DND-41 (cell line): ENCODE measurements at regions not wholly inside any gene's neighbourhood (a gene's known extent, or its start where the extent isn't known, plus 50 kb on each side); places are given as distances from the start of the nearest gene placed in this dataset.

Source experiments
- ATAC-seq: fragments of 200-7000 bp; cut with Tn5 transposase; 3 replicates; pipeline ENCODE4 v1.9.1; 2021; ENCODE audit warnings: low read depth; ENCODE audit not compliant: insufficient read depth
- DNase-seq: peaks from one replicate; pipeline ENCODE4 v3.0.0-alpha.2; 2020
- H2AFZ ChIP-seq: 2 replicates; pipeline ENCODE4 v1.6.0; 2012; ENCODE audit warnings: low read depth, low read length
- H3K27ac ChIP-seq: 2 replicates; pipeline ENCODE4 v1.5.1; 2012; ENCODE audit warnings: low read length, inconsistent platforms
- H3K27me3 ChIP-seq: fragments of 200-600 bp; sonication (generic); 2 replicates; pipeline ENCODE4 v1.6.0; 2012; ENCODE audit warnings: low read length, mild to moderate bottlenecking, inconsistent platforms; ENCODE audit not compliant: insufficient read depth, poor library complexity
- H3K36me3 ChIP-seq: 2 replicates; pipeline ENCODE4 v1.5.1; 2012; ENCODE audit warnings: low read length, inconsistent platforms; ENCODE audit not compliant: insufficient read depth
- H3K4me1 ChIP-seq: 2 replicates; pipeline ENCODE4 v1.5.1; 2012; ENCODE audit warnings: mild to moderate bottlenecking, low read length; ENCODE audit not compliant: insufficient read depth
- H3K4me2 ChIP-seq: 2 replicates; pipeline ENCODE4 v1.6.0; 2012; ENCODE audit warnings: mild to moderate bottlenecking, moderate library complexity, low read length, inconsistent platforms; ENCODE audit not compliant: insufficient read depth
- H3K4me3 ChIP-seq, 2 experiments: fragments of 200-600 bp in 1 of 2; shearing (Covaris generic) in 1 of 2; 2 replicates each; pipeline ENCODE4 v1.5.1; 2012 to 2016; ENCODE audit warnings: inconsistent platforms in 2 of 2, low read length in 2 of 2, mild to moderate bottlenecking in 2 of 2, low read depth in 1 of 2, moderate library complexity in 1 of 2
- H3K79me2 ChIP-seq: 2 replicates; pipeline ENCODE4 v1.6.0; 2012; ENCODE audit warnings: low read length, inconsistent platforms; ENCODE audit not compliant: insufficient read depth
- H3K9ac ChIP-seq: 2 replicates; pipeline ENCODE4 v1.6.0; 2012; ENCODE audit warnings: low read depth, mild to moderate bottlenecking, inconsistent platforms, low read length, moderate library complexity
- H3K9me3 ChIP-seq: 2 replicates; pipeline ENCODE4 v1.5.1; 2012; ENCODE audit warnings: low read length, moderate library complexity, mild to moderate bottlenecking, inconsistent platforms; ENCODE audit not compliant: insufficient read depth, severe bottlenecking
- H4K20me1 ChIP-seq: 2 replicates; pipeline ENCODE4 v1.6.0; 2012; ENCODE audit warnings: low read length; ENCODE audit not compliant: insufficient read depth
- CTCF ChIP-seq: IDR thresholded peaks from 2 replicates; pipeline ENCODE4 v1.5.1; 2012; ENCODE audit warnings: borderline replicate concordance, low read length, moderate library complexity, mild to moderate bottlenecking; ENCODE audit not compliant: poor library complexity, severe bottlenecking; ENCODE audit errors: extremely low read depth
- EZH2 ChIP-seq: IDR thresholded peaks from 3 replicates; pipeline ENCODE4 v1.6.1; 2012; ENCODE audit warnings: borderline replicate concordance, low read depth, mild to moderate bottlenecking, moderate library complexity, low read length, inconsistent platforms; ENCODE audit not compliant: severe bottlenecking

GRCh38 chr2:180554330-180554729 is 426.1 kb upstream of the UBE2E3 start:
- no peaks in the 10 kb centered on the region for H3K9me3 ChIP-seq
- no peak overlapping the region for H2AFZ ChIP-seq
- H3K4me2 ChIP-seq = no peak overlapping the region
- H3K9ac ChIP-seq = no peak overlapping the region
- no peaks in the 10 kb centered on the region for H3K4me1 ChIP-seq
- no peaks in the 10 kb centered on the region for H3K79me2 ChIP-seq
- no peaks in the 10 kb centered on the region for H3K27me3 ChIP-seq
- no peaks in the 10 kb centered on the region for H4K20me1 ChIP-seq
- no peak overlapping the region for H3K27ac ChIP-seq
- H3K36me3 ChIP-seq = no peaks in the 10 kb centered on the region
- DNase-seq (no peak), ATAC-seq (no peak)
- TF ChIP-seq CTCF = no peak
- no peak for TF ChIP-seq EZH2
- no peak overlapping the region for H3K4me3 ChIP-seq

- no peak for TF ChIP-seq EZH2
- TF ChIP-seq CTCF = no peak
- peaks cover 1% of the 10 kb centered on the region for H3K27me3 ChIP-seq
- no peak overlapping the region for H3K4me2 ChIP-seq
- H3K9ac ChIP-seq = no peak overlapping the region
- H3K4me1 ChIP-seq = no peaks in the 10 kb centered on the region
- no peaks in the 10 kb centered on the region for H3K36me3 ChIP-seq
- no peaks in the 10 kb centered on the region for H4K20me1 ChIP-seq
- H2AFZ ChIP-seq = no peak overlapping the region
- H3K4me3 ChIP-seq = no peak overlapping the region
- ATAC-seq (no peak), DNase-seq (no peak)
- H3K27ac ChIP-seq = no peak overlapping the region
- H3K9me3 ChIP-seq = no peaks in the 10 kb centered on the region
- no peaks in the 10 kb centered on the region for H3K79me2 ChIP-seq
Observed at GRCh38 chr2:180553094-180553715, 427.2 kb upstream of the UBE2E3 start.

- Histone ChIP-seq H3K9me3 (no peaks in the 10 kb centered on the region), H3K4me1 (no peaks in the 10 kb centered on the region), H3K79me2 (no peaks in the 10 kb centered on the region), H3K4me2 (no peak overlapping the region), H2AFZ (no peak overlapping the region), H4K20me1 (no peaks in the 10 kb centered on the region), H3K4me3 (no peak overlapping the region), H3K9ac (no peak overlapping the region), H3K27me3 (no peaks in the 10 kb centered on the region), H3K36me3 (no peaks in the 10 kb centered on the region), H3K27ac (no peak overlapping the region)
- no peak for TF ChIP-seq EZH2
- TF ChIP-seq CTCF = no peak
- no peak for DNase-seq
- ATAC-seq = no peak
Observed at GRCh38 chr2:180542511-180542910, 437.9 kb upstream of the UBE2E3 start.
